ENCODE measurements at regions not wholly inside any gene's neighbourhood (a gene's known extent, or its start where the extent isn't known, plus 50 kb on each side); places are given as distances from the start of the nearest gene placed in this dataset.

- TF ChIP-seq, protein P1, sequence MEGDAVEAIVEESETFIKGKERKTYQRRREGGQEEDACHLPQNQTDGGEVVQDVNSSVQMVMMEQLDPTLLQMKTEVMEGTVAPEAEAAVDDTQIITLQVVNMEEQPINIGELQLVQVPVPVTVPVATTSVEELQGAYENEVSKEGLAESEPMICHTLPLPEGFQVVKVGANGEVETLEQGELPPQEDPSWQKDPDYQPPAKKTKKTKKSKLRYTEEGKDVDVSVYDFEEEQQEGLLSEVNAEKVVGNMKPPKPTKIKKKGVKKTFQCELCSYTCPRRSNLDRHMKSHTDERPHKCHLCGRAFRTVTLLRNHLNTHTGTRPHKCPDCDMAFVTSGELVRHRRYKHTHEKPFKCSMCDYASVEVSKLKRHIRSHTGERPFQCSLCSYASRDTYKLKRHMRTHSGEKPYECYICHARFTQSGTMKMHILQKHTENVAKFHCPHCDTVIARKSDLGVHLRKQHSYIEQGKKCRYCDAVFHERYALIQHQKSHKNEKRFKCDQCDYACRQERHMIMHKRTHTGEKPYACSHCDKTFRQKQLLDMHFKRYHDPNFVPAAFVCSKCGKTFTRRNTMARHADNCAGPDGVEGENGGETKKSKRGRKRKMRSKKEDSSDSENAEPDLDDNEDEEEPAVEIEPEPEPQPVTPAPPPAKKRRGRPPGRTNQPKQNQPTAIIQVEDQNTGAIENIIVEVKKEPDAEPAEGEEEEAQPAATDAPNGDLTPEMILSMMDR (IDR thresholded peaks at IDR 0.05) = no peak
- no peak for TF ChIP-seq POLR2A (IDR thresholded peaks at IDR 0.05)
These were observed 1498.1 kb downstream of the UQCRFS1 start for GRCh38 chr19:27714857-27715256.

Data from heart left ventricle (tissue), 13 donors.